T-helper 17 cell (primary cell): ENCODE measurements at regions not wholly inside any gene's neighbourhood (a gene's known extent, or its start where the extent isn't known, plus 50 kb on each side); places are given as distances from the start of the nearest gene placed in this dataset.

Experiments used
- ATAC-seq: fragments of 150-1000 bp; cut with Tn5 transposase; 2 replicates; pipeline ENCODE4 v1.10.0; 2021; ENCODE audit warnings: mild to moderate bottlenecking, moderate library complexity
- DNase-seq, 3 donors: peaks; one replicate each; pipeline versions ENCODE4 v3.0.0 to v3.0.0-alpha.2; 2020 to 2021
- H3K9me3 ChIP-seq: one replicate; pipeline ENCODE4 v1.7.0; 2013; ENCODE audit warnings: low read length, mild to moderate bottlenecking; ENCODE audit not compliant: control insufficient read depth, poor library complexity, severe bottlenecking
- H3K27ac Mint-ChIP-seq: one replicate; pipeline ENCODE4 v1.8.0; 2022; ENCODE audit warnings: mild to moderate bottlenecking, moderate library complexity, mixed read lengths
- H3K27me3 Mint-ChIP-seq: one replicate; pipeline ENCODE4 v1.8.0; 2022; ENCODE audit warnings: mixed read lengths
- H3K36me3 Mint-ChIP-seq: one replicate; pipeline ENCODE4 v1.8.0; 2022; ENCODE audit warnings: low read depth, mixed read lengths
- H3K4me1 Mint-ChIP-seq: one replicate; pipeline ENCODE4 v1.8.0; 2022; ENCODE audit warnings: mild to moderate bottlenecking, mixed read lengths
- H3K4me3 Mint-ChIP-seq: one replicate; pipeline ENCODE4 v1.8.0; 2022; ENCODE audit warnings: mild to moderate bottlenecking, moderate library complexity, mixed read lengths

DNA sequence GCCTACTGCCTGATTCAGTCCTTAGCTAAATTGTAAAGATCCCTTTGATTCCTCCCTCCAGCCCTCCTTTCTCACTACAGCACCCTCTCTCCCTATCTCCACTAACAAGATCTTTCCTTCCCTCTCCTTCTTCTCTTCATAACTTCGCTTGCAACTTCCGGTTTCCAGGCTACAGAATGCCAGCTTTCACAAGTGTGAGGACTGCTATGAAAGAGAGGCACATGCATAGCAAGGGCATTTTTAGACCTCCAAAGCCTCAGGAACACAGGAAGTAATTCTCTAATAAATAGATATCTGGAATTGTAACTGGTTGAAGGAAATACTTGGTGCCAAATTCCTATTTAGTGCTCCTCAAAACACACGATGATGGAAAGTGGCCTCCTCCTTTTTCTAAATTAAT, 196.7 kb downstream of the HLX start:
- ATAC-seq (no peak), DNase-seq (no peak)
- H3K4me3 Mint-ChIP-seq, result no peak overlapping the region
- no peaks in the 10 kb centered on the region for H3K36me3 Mint-ChIP-seq
- no peaks in the 10 kb centered on the region for H3K27me3 Mint-ChIP-seq
- no peaks in the 10 kb centered on the region for H3K9me3 ChIP-seq
- H3K27ac Mint-ChIP-seq, result no peak overlapping the region
- no peaks in the 10 kb centered on the region for H3K4me1 Mint-ChIP-seq

DNA sequence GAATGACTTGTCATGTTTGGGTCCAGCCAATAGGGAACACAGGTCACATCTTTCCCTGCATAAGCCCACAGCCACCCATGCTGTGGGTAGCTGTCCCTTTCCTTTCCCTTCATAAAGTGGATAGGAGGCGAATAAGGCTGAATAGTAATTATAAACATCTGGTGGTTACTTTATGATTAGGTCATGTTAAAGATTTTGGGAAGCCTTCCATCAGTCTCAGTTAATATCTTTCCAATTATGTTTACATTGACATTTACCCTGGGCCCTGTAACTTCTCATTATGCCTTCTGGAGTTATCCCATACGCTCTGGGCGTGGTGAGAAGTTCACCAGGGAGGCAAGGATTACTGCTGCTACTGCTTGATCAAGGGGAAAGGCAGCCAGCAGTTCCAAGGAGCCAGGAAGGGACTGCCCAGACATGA, 197.2 kb downstream of the HLX start:
- Mint-ChIP-seq H3K4me3 (no peak overlapping the region), H3K27ac (no peak overlapping the region), H3K4me1 (no peaks in the 10 kb centered on the region), H3K36me3 (no peaks in the 10 kb centered on the region), H3K27me3 (no peaks in the 10 kb centered on the region)
- H3K9me3 ChIP-seq, result no peaks in the 10 kb centered on the region
- no peak for DNase-seq
- ATAC-seq, result no peak

DNA sequence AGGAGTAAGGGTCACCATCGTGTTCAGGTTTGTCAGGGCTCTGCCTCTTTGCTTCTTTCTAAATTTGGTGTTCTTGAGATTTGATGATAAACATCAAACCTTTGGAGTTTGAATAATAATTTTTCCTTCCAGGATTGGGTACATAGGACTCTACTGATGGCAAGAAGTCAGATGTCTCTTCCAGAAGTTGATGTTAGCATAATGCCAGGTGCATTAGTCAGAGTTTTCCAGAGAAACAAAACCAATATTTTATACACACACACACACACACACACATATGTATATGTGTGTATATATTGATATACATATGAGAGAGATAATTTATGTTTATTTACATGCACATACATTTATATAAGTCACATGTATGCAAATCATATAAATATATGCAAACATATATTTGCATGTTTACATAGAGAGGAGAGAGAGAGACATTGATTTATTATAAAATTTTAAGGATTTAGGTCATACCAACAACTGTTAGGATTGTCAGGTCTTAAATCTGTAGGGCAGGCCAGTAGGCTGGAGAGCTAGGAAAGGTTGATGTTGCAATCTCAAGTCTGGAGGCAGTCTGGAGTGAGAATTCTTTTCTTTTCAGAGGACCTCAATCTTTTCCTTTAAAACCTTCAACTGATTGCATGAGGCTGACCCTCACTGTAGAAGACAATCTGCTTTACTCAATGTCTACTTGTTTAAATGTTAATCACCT, 199.2 kb downstream of the HLX start:
- DNase-seq (no peak), ATAC-seq (no peak)
- H3K4me1 Mint-ChIP-seq, result no peaks in the 10 kb centered on the region
- no peak overlapping the region for H3K27ac Mint-ChIP-seq
- no peaks in the 10 kb centered on the region for H3K27me3 Mint-ChIP-seq
- H3K9me3 ChIP-seq, result no peaks in the 10 kb centered on the region
- H3K36me3 Mint-ChIP-seq, result no peaks in the 10 kb centered on the region
- H3K4me3 Mint-ChIP-seq, result no peak overlapping the region

DNA sequence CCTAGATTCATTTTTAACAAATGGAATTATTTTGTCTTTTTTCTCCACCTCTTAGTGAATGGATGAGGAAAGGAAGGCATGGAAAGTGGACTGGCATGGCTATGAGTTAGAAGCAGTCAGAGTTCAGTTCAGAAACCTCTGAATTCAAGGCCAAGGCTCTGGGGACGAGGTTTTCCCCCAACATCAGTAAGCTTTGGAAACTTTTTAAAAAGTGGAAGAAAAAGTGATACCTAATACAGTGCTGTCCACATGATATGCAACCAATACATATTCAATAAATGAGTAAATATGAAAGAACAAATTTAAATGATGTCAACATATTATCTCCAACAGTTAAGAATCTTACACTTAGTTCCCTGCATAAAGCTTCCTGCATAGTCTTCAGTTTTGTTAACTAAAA, 204.7 kb downstream of the HLX start:
- H3K9me3 ChIP-seq, result no peaks in the 10 kb centered on the region
- H3K4me3 Mint-ChIP-seq, result no peak overlapping the region
- no peaks in the 10 kb centered on the region for H3K4me1 Mint-ChIP-seq
- H3K27ac Mint-ChIP-seq, result no peak overlapping the region
- DNase-seq (no peak), ATAC-seq (no peak)
- no peaks in the 10 kb centered on the region for H3K27me3 Mint-ChIP-seq
- no peaks in the 10 kb centered on the region for H3K36me3 Mint-ChIP-seq

DNA sequence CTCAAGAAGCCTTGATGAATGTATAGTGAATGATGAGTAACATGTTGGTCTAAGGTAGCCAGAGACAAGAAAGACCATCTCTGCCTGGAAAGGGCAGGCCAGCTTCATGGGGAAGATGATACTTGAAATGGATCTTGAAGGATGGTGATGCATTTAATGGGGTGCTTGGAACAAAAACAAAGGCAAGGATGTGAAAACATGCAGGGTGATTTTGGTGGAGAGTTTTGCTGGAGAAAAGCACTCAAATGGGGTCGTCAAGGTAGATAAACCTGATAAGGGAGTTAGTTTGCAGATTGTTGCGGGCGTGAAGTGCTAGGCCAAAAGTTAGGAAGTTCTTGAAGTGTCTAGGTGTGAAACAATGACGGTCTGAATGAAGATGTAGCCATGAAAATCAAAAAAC, 205.4 kb downstream of the HLX start:
- Mint-ChIP-seq H3K4me3 (no peak overlapping the region), H3K4me1 (no peaks in the 10 kb centered on the region), H3K36me3 (no peaks in the 10 kb centered on the region), H3K27me3 (no peaks in the 10 kb centered on the region), H3K27ac (no peak overlapping the region)
- ATAC-seq (no peak), DNase-seq (no peak)
- no peaks in the 10 kb centered on the region for H3K9me3 ChIP-seq

DNA sequence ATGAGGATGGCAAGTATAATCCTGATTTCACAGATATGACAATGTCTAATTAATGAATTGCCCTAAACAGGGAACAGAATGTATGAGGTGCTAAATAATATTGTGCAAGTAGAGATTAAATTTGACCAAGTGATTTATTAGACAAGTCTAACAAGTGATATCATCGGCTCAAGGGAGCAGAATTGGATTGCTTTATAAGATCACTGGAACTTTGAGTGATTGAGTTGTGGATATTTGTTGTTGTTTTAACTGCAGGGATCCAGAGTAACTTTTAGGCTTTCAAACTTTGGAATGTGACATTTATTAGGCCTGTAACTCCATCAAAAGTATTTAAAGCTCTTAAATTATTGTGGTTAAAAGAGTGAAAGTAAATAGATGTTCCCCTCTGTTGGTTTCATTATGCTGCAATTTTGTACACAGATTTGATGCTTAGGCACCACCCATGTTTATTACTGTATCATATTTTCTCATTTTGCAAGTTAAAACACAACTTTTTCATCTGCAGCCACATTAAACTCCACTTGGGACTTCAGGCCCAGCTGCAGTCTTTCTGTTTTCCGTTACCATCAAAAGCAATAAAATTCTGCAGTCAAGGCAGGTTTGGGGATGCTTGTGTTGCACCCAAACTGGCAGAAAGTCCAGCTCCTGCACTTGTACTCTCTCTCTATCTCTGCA, 206.6 kb downstream of the HLX start:
- H3K4me3 Mint-ChIP-seq, result no peak overlapping the region
- no peaks in the 10 kb centered on the region for H3K9me3 ChIP-seq
- no peaks in the 10 kb centered on the region for H3K36me3 Mint-ChIP-seq
- no peaks in the 10 kb centered on the region for H3K27me3 Mint-ChIP-seq
- ATAC-seq, result no peak
- H3K27ac Mint-ChIP-seq, result no peak overlapping the region
- H3K4me1 Mint-ChIP-seq, result no peaks in the 10 kb centered on the region
- DNase-seq, result no peak

DNA sequence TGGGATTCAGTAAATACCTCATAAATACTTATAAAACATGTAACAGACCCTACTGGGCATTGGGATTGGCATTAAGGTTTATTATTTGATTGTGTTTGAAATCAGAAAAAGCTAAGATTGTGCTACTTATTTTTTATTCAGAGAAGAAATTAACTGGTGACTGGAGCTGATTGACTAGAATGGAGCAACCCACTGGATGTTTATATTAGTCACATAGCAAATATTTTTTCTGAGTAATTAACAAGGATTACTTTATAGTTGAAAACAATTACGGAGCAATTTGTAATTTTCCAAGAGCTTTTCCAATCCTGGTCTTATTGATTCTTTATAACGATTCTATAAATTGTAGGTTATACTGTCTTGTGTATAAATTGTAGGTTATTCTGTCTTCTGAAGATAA, 208.7 kb downstream of the HLX start:
- ATAC-seq (no peak), DNase-seq (no peak)
- no peaks in the 10 kb centered on the region for H3K36me3 Mint-ChIP-seq
- H3K27ac Mint-ChIP-seq, result no peak overlapping the region
- H3K9me3 ChIP-seq, result no peaks in the 10 kb centered on the region
- H3K4me1 Mint-ChIP-seq, result no peaks in the 10 kb centered on the region
- no peaks in the 10 kb centered on the region for H3K27me3 Mint-ChIP-seq
- no peak overlapping the region for H3K4me3 Mint-ChIP-seq

DNA sequence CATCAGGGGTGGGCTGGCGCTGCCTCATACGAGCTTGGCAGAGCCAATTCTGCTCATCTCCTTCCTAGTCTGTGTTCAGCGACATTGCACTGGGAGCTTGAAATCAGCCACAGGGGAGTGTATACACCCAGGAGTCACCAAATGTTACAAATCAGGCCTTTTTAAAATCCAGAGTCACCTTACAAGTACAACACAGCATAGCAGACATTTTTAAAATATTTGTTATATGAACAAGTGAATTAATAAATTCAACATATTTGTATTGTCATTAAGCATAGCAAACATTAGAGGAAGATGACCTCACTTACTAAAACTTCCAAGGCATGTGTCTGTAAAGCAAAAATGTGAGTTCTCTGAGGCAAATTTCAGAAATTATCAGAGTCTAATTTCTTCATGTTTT, 210.0 kb downstream of the HLX start:
- H3K4me1 Mint-ChIP-seq, result no peaks in the 10 kb centered on the region
- no peak overlapping the region for H3K4me3 Mint-ChIP-seq
- H3K36me3 Mint-ChIP-seq, result no peaks in the 10 kb centered on the region
- H3K27me3 Mint-ChIP-seq, result peaks cover 4% of the 10 kb centered on the region
- H3K27ac Mint-ChIP-seq, result no peak overlapping the region
- DNase-seq (no peak), ATAC-seq (no peak)
- H3K9me3 ChIP-seq, result no peaks in the 10 kb centered on the region

DNA sequence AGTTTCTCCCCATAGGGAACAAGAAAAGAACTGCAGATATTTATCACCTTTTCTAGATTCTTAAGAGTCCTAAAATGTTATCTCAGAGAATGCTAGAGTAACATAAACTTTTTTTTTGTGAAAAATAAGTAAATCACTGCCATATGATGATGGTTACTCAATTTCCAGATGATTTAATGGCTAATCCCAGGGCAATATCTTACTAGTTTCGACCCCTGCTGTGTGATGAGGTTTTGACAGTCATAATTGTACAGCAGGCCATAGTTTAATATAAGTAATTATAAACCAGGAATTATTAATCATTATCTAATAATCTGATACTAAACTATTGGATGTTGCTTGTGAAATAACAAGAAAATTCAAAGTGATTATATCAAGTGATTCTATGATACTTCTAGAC, 210.6 kb downstream of the HLX start:
- Mint-ChIP-seq H3K36me3 (no peaks in the 10 kb centered on the region), H3K4me1 (no peaks in the 10 kb centered on the region), H3K4me3 (no peak overlapping the region), H3K27me3 (peaks cover 4% of the 10 kb centered on the region), H3K27ac (no peak overlapping the region)
- ATAC-seq (no peak), DNase-seq (no peak)
- H3K9me3 ChIP-seq, result no peaks in the 10 kb centered on the region

DNA sequence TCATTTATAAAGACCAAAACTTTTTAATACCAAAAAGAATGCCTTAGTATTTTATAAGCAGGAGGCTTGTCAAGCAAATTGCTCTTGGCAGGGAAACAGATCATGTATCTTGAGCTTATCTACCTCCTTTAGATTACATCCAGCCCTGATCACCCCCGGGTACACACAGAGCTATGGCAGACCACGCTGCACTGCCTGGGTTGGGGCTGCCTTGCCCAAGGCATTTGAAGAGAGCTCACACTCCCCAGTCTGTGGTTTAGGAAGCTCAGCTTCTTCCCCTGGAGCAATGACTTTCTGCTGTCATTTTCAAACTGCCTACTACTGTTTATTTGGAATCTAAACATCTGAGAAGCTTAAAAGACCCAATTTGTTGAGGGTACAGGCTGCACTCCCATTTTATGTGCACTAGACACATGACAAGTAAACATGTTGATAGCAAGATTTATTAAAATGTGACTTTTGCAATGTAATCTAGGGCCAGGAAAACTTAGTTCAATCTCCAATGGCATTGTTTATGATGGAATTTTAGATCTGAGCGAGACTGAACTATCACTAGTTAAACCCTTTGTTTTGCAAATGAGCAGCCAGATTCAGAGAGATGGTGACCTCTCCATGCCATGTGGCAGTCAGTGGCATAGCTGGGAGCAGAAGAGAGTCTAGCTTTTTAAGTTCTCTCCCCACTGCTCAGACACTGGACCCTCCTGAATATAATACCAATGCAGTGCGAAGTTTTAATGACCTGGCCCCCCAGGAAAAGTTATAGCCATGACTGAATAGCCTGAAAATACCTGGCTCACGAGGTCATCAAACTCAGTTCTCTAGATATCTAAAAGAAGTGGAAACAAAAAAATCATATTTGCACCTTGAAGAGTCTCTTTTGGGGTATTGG, 214.9 kb downstream of the HLX start:
- no peak for DNase-seq
- Mint-ChIP-seq H3K4me1 (no peaks in the 10 kb centered on the region), H3K36me3 (no peaks in the 10 kb centered on the region), H3K27me3 (peaks cover 4% of the 10 kb centered on the region), H3K27ac (no peak overlapping the region), H3K4me3 (no peak overlapping the region)
- ATAC-seq, result no peak
- no peaks in the 10 kb centered on the region for H3K9me3 ChIP-seq

DNA sequence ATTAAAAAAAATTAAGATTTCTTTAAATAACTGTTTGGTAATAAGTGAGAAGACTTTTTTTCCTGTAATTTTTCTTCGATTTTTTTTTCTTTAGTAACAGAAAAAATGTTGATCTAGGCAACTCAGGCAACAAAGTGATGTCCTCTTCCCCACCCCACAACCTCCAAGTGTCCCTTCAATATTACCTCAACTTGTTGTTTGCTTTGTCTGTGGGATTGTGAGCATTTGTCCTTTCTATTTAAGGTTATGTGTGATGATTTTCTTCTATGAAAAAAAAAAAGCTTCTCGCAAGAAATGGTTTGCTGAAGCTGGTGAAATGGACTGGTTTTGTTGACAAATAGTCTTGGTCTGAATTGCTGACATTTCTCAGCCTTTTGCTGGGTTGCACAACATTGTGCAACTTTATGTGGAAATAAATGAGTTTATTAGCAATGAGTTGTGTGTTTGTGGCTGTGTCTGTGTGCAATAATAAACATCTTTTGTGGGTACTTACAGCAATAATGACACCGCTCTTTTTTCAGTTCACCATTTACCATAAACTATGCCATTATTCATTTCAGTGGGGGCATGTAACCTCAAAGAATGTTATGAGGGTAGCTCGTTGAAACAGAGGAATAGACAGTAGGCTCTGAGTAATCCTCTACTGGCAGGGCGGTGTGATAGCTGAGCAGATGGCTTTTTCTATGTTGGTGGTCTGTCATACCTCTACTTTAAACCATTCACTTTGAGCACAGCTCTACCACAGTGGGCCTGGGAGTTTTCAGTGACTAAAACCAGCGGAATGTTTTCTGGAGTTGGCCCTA, 218.4 kb downstream of the HLX start:
- DNase-seq, result no peak
- Mint-ChIP-seq H3K4me1 (no peaks in the 10 kb centered on the region), H3K4me3 (no peak overlapping the region), H3K27me3 (peaks cover 4% of the 10 kb centered on the region), H3K27ac (no peak overlapping the region), H3K36me3 (no peaks in the 10 kb centered on the region)
- peak; percentile 20 for ATAC-seq
- H3K9me3 ChIP-seq, result no peaks in the 10 kb centered on the region

DNA sequence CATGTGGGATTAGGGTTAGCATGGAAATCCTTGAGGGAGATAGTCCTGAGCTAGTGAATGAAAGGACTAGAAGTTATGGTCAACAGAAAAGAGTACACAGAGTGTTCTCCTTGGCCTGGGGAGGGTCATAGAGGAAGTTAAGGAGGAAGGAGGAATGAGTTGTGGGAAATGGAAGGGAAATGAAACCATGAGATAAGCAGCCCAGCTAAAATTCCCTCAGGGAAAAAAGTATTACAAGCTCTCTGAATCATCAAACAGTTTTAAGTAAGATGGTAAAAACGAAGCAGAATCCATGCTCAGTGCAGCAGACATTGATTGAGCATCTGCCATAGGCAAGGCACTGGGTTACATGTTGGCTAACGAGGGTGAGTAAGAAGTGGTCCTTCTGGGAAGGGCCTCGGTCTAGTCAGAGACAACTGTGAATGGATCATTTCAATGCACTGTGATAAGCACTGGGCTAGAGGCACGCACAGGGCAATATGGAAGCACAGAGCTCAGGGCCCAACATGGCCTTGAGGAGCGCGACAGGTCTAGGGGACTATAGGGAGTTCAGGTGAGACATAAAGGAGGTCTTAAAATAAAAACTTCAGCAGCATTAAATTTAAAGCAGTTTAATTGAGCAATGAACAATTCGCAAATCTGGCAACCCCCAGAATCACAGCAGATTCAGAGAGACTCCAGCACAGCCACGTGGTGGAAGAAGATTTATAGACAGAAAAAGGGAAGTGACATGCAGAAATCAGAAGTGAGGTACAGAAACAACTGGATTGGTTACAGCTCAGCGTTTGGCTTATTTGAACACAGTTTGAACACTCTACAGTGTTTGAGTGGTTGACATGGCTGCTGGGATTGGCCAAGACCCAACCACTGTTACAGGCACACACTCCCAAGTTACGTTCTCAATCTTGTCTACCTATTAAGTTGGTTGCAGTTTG, 219.5 kb downstream of the HLX start:
- H3K27ac Mint-ChIP-seq, result no peak overlapping the region
- no peaks in the 10 kb centered on the region for H3K9me3 ChIP-seq
- ATAC-seq, result peak; percentile 12
- H3K36me3 Mint-ChIP-seq, result no peaks in the 10 kb centered on the region
- H3K4me3 Mint-ChIP-seq, result no peak overlapping the region
- no peak for DNase-seq
- peaks cover 4% of the 10 kb centered on the region for H3K27me3 Mint-ChIP-seq
- H3K4me1 Mint-ChIP-seq, result no peaks in the 10 kb centered on the region
